Endodermal cell (in vitro differentiated cells): ENCODE measurements at regions not wholly inside any gene's neighbourhood (a gene's known extent, or its start where the extent isn't known, plus 50 kb on each side); places are given as distances from the start of the nearest gene placed in this dataset.

Source experiments
- DNase-seq: peaks from one replicate; pipeline ENCODE4 v3.0.0-alpha.2; 2017
- H3K27ac ChIP-seq: 2 replicates; pipeline ENCODE4 v1.5.1; 2013; ENCODE audit warnings: mild to moderate bottlenecking, low read depth, low read length, moderate library complexity
- H3K27me3 ChIP-seq: 2 replicates; pipeline ENCODE4 v1.6.1; 2013; ENCODE audit warnings: mild to moderate bottlenecking, low read length, moderate library complexity; ENCODE audit not compliant: insufficient read depth, control insufficient read depth, poor library complexity, severe bottlenecking
- H3K36me3 ChIP-seq: 2 replicates; pipeline ENCODE4 v1.7.0; 2013; ENCODE audit warnings: mild to moderate bottlenecking, low read length, moderate library complexity; ENCODE audit not compliant: control insufficient read depth, insufficient read depth
- H3K4me1 ChIP-seq: one replicate; pipeline ENCODE4 v1.7.0; 2013; ENCODE audit warnings: low read length; ENCODE audit not compliant: control insufficient read depth, insufficient read depth
- H3K4me3 ChIP-seq: 2 replicates; pipeline ENCODE4 v1.5.1; 2013; ENCODE audit warnings: mild to moderate bottlenecking, low read length, moderate library complexity
- H3K9ac ChIP-seq: 2 replicates; pipeline ENCODE4 v1.6.1; 2013; ENCODE audit warnings: mild to moderate bottlenecking, low read length, moderate library complexity; ENCODE audit not compliant: poor library complexity, severe bottlenecking; ENCODE audit errors: extremely low read depth
- H3K9me3 ChIP-seq: 2 replicates; pipeline ENCODE4 v1.6.1; 2013; ENCODE audit warnings: mild to moderate bottlenecking, low read length, moderate library complexity; ENCODE audit not compliant: control insufficient read depth
- H3K27ac Mint-ChIP-seq: 2 replicates; pipeline ENCODE4 v1.8.0; 2020; ENCODE audit warnings: mixed read lengths
- H3K27me3 Mint-ChIP-seq: 2 replicates; pipeline ENCODE4 v1.8.0; 2021; ENCODE audit warnings: mild to moderate bottlenecking, mixed read lengths; ENCODE audit not compliant: insufficient read depth
- H3K36me3 Mint-ChIP-seq: 2 replicates; pipeline ENCODE4 v1.8.0; 2020; ENCODE audit warnings: low read depth, mixed read lengths
- H3K4me1 Mint-ChIP-seq: 2 replicates; pipeline ENCODE4 v1.8.0; 2020; ENCODE audit warnings: mixed read lengths
- H3K4me3 Mint-ChIP-seq: 2 replicates; pipeline ENCODE4 v1.8.0; 2020; ENCODE audit warnings: mild to moderate bottlenecking, moderate library complexity, mixed read lengths
- H3K9me3 Mint-ChIP-seq: 2 replicates; pipeline ENCODE4 v1.8.0; 2020; ENCODE audit warnings: mild to moderate bottlenecking, mixed read lengths
- WGBS, 2 experiments: methylation state at CpG; one replicate each; pipeline versions ENCODE4 v1.1.5 to v1.1.7; 2013; ENCODE audit warnings: missing lambda C conversion rate in 2 of 2, mixed read lengths in 1 of 2; ENCODE audit not compliant: insufficient coverage in 1 of 2, insufficient read length in 1 of 2; 5-methylcytosine and 5-hydroxymethylcytosine counted together
- TF ChIP-seq, protein P1 (sequence below): fragments of 200-600 bp; sonication (generic); conservative IDR thresholded peaks from 2 replicates; pipeline ENCODE4 v1.5.0; 2021; ENCODE audit warnings: antibody characterized with exemption, mild to moderate bottlenecking

DNA sequence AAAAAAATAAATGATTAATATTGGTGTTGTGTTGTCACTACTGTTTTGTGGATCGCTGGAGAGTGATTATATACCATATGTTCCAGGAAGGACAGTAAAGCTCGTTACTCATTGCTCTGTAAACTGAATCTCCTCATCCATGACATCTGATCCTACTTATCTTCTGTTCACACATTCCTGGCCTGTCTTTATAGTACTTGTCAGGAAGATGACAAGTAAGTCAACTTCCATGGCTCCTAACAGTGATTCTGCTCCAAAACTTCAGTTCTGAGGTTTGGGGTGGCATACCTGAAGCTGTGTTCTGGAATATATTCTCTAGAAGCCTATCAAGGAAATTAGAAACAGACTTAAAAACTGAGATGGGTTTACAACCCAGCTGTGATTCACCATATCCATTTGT lies 288.9 kb downstream of the ZBBX start:
- no peak for DNase-seq
- H3K9me3 ChIP-seq = no peaks in the 10 kb centered on the region
- no peak overlapping the region for H3K27ac Mint-ChIP-seq
- H3K9ac ChIP-seq = no peak overlapping the region
- no peaks in the 10 kb centered on the region for H3K27me3 Mint-ChIP-seq
- no peak overlapping the region for H3K4me3 ChIP-seq
- TF ChIP-seq, protein P1, sequence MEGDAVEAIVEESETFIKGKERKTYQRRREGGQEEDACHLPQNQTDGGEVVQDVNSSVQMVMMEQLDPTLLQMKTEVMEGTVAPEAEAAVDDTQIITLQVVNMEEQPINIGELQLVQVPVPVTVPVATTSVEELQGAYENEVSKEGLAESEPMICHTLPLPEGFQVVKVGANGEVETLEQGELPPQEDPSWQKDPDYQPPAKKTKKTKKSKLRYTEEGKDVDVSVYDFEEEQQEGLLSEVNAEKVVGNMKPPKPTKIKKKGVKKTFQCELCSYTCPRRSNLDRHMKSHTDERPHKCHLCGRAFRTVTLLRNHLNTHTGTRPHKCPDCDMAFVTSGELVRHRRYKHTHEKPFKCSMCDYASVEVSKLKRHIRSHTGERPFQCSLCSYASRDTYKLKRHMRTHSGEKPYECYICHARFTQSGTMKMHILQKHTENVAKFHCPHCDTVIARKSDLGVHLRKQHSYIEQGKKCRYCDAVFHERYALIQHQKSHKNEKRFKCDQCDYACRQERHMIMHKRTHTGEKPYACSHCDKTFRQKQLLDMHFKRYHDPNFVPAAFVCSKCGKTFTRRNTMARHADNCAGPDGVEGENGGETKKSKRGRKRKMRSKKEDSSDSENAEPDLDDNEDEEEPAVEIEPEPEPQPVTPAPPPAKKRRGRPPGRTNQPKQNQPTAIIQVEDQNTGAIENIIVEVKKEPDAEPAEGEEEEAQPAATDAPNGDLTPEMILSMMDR = no peak
- no peaks in the 10 kb centered on the region for H3K27me3 ChIP-seq
- no peaks in the 10 kb centered on the region for H3K9me3 Mint-ChIP-seq
- H3K36me3 ChIP-seq = no peaks in the 10 kb centered on the region
- no peaks in the 10 kb centered on the region for H3K4me1 Mint-ChIP-seq
- no peaks in the 10 kb centered on the region for H3K36me3 Mint-ChIP-seq
- no peak overlapping the region for H3K4me3 Mint-ChIP-seq
- no peaks in the 10 kb centered on the region for H3K4me1 ChIP-seq
- WGBS, 2 experiments = 0 to 44% methylated on average over 1 to 2 of the region's 2 CpGs
- no peak overlapping the region for H3K27ac ChIP-seq

GRCh38 chr3:167084545-167084944 lies 295.6 kb downstream of the ZBBX start:
- Mint-ChIP-seq H3K36me3 (no peaks in the 10 kb centered on the region), H3K4me3 (no peak overlapping the region), H3K27ac (peak overlapping the region; percentile 78), H3K27me3 (no peaks in the 10 kb centered on the region), H3K4me1 (peaks cover 6% of the 10 kb centered on the region), H3K9me3 (no peaks in the 10 kb centered on the region)
- TF ChIP-seq, protein P1 = no peak
- H3K4me3 ChIP-seq = no peak overlapping the region
- DNase-seq = no peak
- H3K9ac ChIP-seq = no peak overlapping the region
- H3K27me3 ChIP-seq = no peaks in the 10 kb centered on the region
- H3K27ac ChIP-seq = no peak overlapping the region
- 40 to 81% methylated on average over 1 to 2 of the region's 2 CpGs for WGBS, 2 experiments
- no peaks in the 10 kb centered on the region for H3K4me1 ChIP-seq
- no peaks in the 10 kb centered on the region for H3K36me3 ChIP-seq
- H3K9me3 ChIP-seq = no peaks in the 10 kb centered on the region

- no peak overlapping the region for H3K4me3 Mint-ChIP-seq
- WGBS, 2 experiments = 81% methylated on average over 5 to 7 of the region's 7 CpGs
- no peaks in the 10 kb centered on the region for H3K36me3 Mint-ChIP-seq
- H3K27me3 Mint-ChIP-seq = no peaks in the 10 kb centered on the region
- H3K9me3 ChIP-seq = no peaks in the 10 kb centered on the region
- H3K36me3 ChIP-seq = no peaks in the 10 kb centered on the region
- H3K9me3 Mint-ChIP-seq = no peaks in the 10 kb centered on the region
- H3K9ac ChIP-seq = no peak overlapping the region
- H3K27ac ChIP-seq = no peak overlapping the region
- TF ChIP-seq, protein P1 = no peak
- no peak for DNase-seq
- no peaks in the 10 kb centered on the region for H3K27me3 ChIP-seq
- no peak overlapping the region for H3K27ac Mint-ChIP-seq
- H3K4me3 ChIP-seq = no peak overlapping the region
- no peaks in the 10 kb centered on the region for H3K4me1 ChIP-seq
- no peaks in the 10 kb centered on the region for H3K4me1 Mint-ChIP-seq
Measured at GRCh38 chr3:167078070-167078622, 302.0 kb downstream of the ZBBX start.
